Activated effector memory CD4-positive, alpha-beta T cell treated with anti-CD3 and anti-CD28 coated beads, Interleukin-2, amount 50 U/mL, for 16 hours (primary cell): ENCODE measurements at regions not wholly inside any gene's neighbourhood (a gene's known extent, or its start where the extent isn't known, plus 50 kb on each side); places are given as distances from the start of the nearest gene placed in this dataset.
"Not testable (repeated sequence)": the region's sequence is repeated elsewhere in the genome, so short reads cannot be mapped to it uniquely, and the experiment has no call there.

Source experiments
- DNase-seq: peaks from one replicate; pipeline ENCODE4 v3.0.0-alpha.2; 2020

- DNase-seq = no peak
Observed at GRCh38 chr1:65063025-65063424, 85.0 kb upstream of the AK4 start.

GRCh38 chr1:65064981-65065380 is 83.0 kb upstream of the AK4 start:
- DNase-seq = no peak

GRCh38 chr1:65065524-65066418 is 82.2 kb upstream of the AK4 start:
- DNase-seq = no peak

- no peak for DNase-seq
Observed at GRCh38 chr1:65066419-65066765, 81.6 kb upstream of the AK4 start.

GRCh38 chr1:65066766-65067490 is 81.1 kb upstream of the AK4 start:
- peak; percentile 92 for DNase-seq

GRCh38 chr1:65067491-65068201 is 80.4 kb upstream of the AK4 start:
- DNase-seq = peak; percentile 78

GRCh38 chr1:65068202-65069010 is 79.6 kb upstream of the AK4 start:
- DNase-seq = peak; percentile 68

GRCh38 chr1:65069011-65069565 is 78.9 kb upstream of the AK4 start:
- peak; percentile 76 for DNase-seq

- no peak for DNase-seq
Observed at GRCh38 chr1:65072845-65073244, 75.2 kb upstream of the AK4 start.

GRCh38 chr1:65075123-65075976 is 72.7 kb upstream of the AK4 start:
- peak; percentile 84 for DNase-seq

- no peak for DNase-seq
Observed at GRCh38 chr1:65077369-65077768, 70.6 kb upstream of the AK4 start.

GRCh38 chr1:65079941-65080340 is 68.1 kb upstream of the AK4 start:
- DNase-seq = no peak

- no peak for DNase-seq
Observed at GRCh38 chr1:65082346-65083040, 65.5 kb upstream of the AK4 start.

GRCh38 chr1:65083263-65083896 is 64.6 kb upstream of the AK4 start:
- DNase-seq = no peak

GRCh38 chr1:65084066-65084465 is 63.9 kb upstream of the AK4 start:
- no peak for DNase-seq

- not testable (repeated sequence) for DNase-seq
Observed at GRCh38 chr1:65087519-65087918, 60.5 kb upstream of the AK4 start.

- DNase-seq = no peak
Observed at GRCh38 chr1:65090406-65090805, 57.6 kb upstream of the AK4 start.

GRCh38 chr1:65092691-65093090 is 55.3 kb upstream of the AK4 start:
- no peak for DNase-seq

GRCh38 chr1:65097076-65097475 is 50.9 kb upstream of the AK4 start:
- DNase-seq = no peak
